Glomerular visceral epithelial cell (primary cell): ENCODE measurements at regions not wholly inside any gene's neighbourhood (a gene's known extent, or its start where the extent isn't known, plus 50 kb on each side); places are given as distances from the start of the nearest gene placed in this dataset.

ENCODE experiments used
- DNase-seq: peaks from one replicate; pipeline ENCODE4 v3.0.0-alpha.2; 2016; ENCODE audit errors: extremely low spot score

DNA sequence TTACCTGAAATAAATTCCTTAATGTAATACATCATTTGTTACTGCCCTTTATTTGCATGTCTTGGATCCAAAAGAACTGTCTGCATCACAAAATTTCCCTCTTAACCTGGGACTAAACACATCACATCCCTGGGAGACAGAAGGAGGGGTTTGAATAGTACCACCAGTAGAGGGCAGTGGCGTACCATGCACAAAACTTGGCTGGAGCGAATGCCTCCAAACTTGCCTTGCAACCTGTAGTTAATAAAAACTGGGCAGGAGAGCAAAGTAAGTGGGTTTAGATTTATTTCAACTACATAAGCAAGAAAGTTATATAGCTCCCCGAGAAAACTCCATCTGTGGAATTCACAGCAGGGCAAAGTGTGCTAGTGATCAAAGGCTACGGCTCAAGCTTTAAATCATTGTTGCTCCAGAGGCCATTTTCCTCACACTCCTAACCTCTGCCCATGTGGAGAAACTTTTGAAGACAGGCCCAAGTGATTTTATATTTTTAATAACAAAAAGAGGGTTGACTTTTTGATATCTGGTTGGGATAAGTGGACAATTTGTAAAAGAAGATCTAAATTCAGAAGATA is 1176.7 kb upstream of the SEL1L start:
- DNase-seq: peak; percentile 35

DNA sequence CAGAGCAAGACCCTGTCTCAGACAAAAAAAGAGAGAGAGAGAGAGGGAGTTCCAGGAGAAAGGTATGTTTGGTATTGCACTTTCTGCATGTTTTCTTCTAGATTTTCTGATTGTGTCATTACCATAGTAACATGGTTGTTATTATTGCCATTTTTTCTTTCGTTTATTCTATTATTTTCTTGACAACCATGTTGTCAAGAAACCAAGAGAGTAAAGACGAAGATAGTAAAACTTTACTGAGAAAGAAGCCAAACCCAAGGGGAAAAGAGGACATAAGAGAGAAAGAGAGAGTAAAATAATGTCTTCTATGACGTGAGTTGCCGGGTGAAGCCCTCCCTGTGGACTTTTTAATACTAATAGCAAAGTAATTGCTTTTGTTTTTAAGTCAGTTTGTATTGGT is 1186.0 kb upstream of the SEL1L start:
- no peak for DNase-seq

DNA sequence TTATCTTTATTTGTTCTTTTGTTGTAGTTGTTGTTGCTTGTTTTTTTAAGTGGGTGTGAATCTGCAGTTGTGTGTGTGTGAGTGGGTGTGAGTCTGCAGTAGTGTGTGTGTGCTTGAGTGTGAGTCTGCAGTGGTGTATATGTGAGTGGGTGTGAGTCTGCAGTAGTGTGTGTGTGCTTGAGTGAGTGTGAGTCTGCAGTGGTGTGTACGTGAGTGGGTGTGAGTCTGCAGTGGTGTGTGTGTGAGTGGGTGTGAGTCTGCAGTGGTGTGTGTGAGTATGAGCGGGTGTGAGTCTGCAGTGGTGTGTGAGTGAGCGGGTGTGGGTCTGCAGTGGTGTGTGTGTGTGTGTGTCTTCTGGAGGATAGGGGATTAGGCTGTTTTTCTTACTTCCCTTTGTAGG is 1186.8 kb upstream of the SEL1L start:
- DNase-seq: no peak

DNA sequence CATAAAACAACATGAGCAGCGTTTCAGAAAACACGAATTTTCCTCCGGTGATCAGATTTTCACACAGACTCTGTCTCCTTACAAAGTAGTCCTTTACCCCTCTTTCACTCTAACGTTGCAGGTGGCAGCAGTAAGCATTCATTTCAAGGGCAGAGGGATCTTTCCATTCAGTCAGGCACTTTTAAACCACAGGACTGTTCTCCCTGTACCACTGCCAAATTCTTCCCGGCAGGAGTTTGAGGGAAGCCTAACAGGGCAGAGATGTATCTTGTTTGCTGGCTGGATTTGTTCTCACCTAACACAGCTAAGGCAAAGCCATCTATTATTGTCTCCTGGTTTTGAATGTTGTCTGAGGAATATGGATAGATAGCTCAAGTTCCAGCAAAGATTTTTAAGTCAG is 1187.3 kb upstream of the SEL1L start:
- DNase-seq: no peak

DNA sequence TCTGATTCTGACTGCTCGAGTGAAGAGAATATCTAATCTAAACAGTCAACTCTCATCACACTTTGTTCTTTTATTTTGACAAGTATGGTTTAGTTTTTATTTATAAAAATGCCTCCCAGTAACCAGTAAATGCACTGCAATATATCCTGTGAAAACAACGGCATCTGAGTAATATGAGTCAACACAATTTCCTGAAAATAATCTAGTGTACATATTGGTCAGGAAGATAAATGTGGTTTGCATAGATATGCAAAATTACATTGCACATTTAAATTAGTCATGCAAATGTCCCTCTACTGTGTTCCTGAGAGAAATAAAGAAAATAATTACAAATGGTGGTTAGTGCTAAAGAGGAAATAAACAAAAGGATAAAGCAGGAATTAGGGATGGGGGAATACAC is 1190.7 kb upstream of the SEL1L start:
- no peak for DNase-seq

DNA sequence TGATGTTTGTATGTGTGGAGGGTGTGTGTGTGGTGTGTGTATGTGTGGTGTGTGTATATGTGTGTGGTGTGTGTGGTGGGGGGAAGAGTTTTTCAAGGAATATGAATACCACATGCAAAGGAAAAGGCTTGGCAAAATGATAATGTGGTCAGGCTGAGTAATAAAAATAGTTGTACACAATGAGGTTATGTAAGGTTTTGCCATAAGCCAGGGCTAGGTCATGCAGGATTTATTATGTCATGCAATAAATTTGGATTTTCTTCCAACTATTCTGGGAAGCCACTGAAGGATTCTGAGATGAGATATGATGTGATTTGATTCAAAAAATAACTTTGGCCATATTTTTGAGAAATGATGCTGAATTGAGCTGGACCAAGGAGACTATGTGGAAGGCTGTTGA is 1191.6 kb upstream of the SEL1L start:
- DNase-seq: no peak

DNA sequence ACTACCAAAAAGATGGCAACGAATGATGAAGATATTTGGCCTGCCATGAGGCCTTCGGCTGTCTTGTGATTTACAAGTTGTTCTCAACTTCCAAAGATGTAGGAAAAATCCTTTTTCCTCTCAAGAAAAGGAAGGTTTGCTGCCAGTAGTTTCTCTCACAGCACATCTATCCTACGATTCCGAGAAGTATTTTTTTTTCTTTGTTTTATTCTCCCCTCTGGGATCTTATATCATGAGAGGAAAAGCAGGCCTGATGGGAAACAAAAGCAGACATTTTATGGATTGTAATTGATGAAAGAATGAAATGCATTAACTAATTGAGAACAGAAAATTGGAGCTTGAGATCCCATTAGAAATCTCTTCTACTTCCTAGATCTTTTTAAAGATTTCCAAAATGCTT is 1197.9 kb upstream of the SEL1L start:
- DNase-seq: no peak

DNA sequence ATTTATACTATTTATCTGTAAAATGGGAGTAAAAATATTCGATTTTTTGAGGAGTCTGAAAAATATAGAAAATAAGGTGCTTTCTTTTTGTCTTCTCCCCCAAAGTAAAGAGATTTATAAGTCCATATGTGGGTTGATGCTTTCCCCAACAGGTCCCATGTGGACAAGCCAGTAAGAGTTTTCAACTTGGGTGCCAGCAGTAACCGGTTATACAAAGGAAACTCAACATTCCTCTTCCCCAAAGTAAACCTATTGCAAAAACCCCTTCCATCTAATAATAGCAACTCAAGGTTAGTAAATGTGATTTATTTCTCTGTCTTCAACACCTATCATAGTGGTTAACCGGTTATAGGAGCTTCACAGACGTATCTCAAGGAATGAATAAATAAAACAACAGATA is 1206.9 kb upstream of the SEL1L start:
- DNase-seq: no peak

DNA sequence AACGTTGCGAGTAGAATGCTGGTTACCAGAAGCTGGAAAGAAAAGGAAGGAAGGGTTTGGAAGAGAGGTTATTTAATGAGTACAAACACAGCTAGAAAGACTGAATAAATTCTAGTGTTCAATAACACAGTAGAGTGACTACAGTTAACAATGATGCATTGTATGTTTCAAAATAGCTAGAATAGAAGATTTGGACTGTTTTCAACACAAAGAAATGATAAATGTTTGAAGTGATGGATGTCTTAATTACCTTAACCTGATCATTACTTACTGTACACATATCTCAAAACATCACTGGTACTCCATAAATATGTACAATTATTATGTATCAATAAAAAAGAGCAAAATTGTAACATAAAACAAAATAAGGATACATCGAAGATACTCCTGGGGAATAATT is 1221.8 kb upstream of the SEL1L start:
- DNase-seq: no peak

DNA sequence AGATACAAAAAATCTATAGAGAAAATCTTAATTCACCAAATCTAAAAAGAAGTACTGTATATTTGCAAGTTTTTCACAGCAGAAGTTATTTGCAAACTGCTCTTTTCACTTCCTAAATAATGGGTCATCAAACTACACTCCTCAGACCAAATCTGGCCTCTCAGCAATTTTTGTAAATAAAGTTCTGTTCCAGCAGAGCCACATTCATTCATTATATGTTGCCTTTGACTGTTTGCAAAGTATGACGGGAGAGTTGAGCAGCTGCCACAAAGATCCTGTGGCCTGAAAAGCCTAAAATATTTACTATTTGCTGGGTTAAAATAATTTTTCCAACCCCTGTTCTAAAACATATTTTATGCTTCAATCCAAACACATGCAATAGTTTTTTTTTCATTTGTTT is 1222.3 kb upstream of the SEL1L start:
- DNase-seq: no peak

DNA sequence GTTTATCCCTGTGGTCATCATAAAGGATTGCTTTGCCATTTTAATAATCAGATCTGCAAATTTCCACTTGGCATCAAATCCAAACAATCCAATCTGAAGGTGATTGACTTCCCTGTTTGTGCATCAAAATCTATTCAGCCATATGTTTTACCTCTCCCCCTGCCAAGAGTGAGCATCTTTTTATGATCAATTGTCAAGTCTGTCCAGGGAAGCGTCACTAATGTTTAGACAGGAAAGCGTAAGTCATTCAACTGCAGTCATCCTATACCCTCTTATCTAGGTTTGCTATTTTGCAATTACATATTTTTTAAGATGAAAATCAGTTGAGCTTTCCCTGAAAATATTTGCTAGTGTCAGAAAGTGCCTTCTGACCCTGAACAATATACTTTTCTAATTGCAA is 1224.1 kb upstream of the SEL1L start:
- DNase-seq: no peak

DNA sequence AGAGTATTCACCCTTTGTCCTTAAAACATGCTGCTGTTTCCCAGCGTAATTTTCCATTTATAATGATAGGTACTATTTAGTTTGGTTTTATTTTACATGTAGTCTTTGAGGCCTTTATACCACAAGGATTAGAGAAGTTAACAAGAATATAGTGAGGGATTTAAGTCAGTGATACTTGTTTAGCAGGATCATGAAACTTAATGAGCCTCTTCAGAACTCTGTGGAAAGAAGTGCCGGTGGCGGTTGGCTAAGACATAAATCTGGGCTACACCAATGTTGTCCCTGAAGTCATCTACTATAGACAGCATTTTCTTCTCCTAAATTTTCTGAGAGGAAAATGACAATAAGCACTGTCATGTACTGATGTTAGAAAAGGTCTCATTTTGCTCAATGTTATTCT is 1226.0 kb upstream of the SEL1L start:
- no peak for DNase-seq

DNA sequence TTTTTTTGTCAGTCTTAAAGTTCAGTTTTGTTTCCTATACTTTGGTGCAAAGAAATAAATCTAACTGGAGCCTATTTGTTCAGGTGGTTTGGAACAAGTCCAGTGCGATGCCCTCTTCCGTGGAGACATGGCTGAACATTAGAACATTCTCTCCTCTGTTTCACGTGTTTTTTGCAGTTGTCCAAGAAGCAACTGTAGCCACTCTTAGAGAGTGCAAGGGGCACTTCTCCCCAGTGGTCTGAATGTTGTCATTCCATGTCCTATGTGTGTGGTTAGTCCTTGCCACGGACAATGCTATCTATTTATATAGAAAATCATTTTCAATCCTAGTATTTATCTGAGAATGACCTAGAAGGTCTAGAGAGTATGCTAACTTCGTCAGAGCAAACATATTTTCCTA is 1232.5 kb upstream of the SEL1L start:
- no peak for DNase-seq

DNA sequence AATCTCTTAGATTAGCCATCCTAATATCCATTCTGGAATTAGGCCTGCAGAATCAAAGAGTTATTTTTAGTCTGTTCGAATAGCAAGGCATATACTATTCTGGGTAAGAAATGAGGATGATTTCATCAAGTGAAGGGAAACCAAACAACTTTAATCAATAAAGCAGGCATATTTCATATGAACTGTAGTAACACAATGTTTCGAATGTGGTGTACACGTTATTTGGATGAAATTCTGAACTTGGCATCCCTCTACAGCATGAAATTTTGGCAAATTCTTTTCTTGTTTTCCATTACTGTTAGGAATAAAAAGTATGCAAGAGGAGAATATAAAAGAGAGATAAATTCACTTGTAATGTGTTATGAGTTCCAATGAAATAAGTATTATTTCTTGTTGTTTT is 1233.3 kb upstream of the SEL1L start:
- no peak for DNase-seq

DNA sequence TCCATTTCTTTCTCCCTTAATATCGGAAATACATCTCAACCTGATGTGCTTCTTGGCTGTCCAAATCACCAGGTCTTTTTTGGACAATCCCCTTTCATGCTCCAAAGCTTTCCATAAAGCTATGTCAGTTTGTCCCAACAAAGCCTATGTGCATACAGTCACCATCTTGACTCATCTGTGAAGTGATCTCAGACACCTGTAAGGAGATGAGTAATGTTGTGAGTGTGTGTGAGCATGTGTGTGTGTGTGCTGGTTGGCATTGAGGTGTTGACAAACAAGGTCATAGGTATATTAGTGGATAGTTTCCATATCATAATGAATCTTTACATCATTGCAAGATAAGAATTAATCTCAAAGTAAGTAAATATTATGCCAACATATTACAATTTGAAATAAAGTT is 1243.3 kb upstream of the SEL1L start:
- DNase-seq: no peak

DNA sequence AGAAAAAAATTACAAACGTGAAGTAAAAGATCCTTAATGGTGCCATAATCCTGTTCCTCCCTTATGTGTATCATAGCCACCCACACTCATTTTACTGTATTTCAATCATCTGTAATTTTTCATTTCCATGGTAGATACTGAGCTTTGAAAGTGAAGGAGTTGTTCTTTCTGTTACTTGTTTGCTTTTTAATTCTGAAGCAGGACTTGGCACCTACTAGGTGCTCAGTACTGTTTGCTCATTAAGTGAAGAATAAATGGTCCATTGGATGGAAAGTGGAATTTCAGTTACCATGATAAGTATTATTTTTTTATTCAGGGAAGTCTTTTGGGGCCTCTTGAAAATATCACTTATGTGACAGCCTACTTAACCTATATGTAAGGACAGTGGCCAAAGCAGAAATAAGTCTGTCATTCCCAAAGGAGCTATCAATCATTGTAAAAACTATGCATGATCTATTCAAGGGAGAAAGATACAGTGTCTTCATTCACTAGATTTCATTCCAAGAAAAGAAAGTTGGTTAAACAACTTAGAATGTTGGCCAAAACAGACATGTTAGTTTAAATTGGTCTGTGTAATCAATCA is 1244.4 kb upstream of the SEL1L start:
- DNase-seq: no peak

DNA sequence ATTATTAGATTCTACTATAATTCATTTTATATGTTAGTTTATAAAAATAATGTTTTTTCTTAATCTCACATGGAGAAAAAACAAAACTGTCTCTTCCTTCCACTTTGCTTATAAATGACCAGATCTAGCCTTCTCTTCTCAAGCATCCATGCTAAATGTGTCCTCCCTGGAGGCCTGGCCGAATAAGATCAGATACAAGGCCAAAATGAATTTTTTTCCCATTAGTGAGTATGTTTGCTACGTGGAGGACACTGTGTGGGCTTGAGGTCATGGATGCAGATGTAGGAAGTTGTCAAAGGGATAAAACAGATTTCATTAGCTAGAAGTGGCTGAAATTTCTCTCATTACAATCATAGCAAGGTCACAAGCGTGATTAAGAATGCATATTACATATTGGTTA is 1244.9 kb upstream of the SEL1L start:
- no peak for DNase-seq

DNA sequence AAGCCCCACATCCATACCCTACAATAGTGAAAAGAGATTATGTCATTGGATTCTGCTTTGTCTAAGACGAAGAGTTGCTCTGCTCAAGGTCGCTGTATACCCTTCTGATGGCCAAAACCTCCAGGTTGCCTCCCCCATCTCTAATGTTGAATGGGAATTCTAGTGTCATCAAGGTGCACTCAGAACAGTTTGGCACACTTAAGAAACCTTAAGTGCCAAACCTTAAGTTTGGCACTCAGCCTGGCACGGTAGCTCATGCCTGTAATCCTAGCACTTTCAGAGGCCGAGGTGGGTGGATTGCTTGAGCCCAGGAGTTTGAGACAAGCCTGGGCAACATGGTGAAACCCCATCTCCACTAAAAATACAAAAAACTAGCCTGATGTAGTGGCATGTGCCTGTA is 1245.6 kb upstream of the SEL1L start:
- DNase-seq: no peak

DNA sequence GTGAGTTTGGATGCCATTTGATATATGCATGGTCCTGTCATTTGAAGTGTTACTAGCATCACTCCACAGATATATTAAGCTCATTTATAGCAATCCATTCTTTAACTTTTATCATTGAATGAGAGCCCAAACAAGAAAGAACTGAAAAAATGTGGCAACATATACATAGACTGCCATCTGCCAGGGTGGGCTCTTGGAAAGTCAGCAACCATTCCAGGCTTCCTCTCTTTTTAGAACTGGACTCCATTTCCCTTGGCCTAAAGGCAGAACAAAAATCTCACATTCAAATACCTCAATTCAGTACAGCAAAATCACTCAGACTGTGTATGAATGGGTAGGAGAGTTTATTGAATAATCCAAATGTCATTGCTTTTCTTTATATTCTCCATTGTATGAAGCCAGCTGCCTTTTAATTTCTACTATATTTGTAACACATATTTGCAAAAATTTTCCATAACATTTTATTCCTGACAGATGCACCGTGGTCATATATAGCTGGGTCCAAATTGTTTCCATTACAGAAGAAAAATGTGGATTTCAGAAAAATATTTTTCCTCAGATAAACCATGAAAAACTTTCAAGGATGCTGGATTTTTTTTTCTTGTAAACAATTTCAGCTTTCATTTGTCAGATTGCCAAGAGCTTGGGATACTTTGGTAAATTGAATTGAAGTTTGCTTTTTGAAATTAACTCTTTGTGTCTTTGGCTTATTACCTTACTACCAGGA is 1252.3 kb upstream of the SEL1L start:
- DNase-seq: no peak

DNA sequence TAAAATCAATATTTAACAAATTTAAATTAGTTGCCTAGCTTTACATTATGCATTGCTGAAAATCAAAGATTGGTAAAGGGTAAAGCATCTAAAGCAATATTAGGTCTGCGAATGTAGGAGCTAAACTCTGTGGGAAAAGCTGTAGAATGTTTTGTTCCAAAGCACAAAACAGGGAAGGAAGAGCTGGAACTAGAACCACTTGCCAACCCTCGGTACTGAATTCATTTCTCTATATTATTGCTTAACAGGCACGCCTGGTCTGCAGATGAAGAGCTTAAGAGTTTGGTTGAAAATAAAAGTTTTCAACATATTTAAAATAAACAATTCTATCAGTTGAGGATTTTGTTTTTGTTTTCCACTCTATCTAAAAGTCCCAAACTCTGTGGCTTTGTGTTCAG is 1252.8 kb upstream of the SEL1L start:
- no peak for DNase-seq

DNA sequence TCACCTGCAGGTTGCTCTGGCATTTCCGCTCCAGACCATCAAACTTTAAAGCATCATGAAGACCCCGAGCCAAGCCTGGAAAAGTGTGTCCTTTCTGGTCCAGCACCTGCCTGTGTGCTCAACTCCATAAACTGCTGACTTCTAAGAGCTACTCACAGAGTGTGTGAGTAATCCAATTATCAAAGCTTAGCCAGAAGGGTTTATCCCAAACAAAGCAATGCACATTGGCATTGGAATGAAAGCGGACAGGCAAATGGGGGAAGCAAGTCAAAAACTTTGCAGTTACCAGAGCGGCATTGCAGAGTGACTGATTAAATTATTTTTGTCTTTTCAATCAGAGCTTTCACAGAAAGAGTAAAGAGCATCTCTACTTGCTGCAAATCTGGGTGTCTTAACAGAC is 1262.4 kb upstream of the SEL1L start:
- DNase-seq: no peak

DNA sequence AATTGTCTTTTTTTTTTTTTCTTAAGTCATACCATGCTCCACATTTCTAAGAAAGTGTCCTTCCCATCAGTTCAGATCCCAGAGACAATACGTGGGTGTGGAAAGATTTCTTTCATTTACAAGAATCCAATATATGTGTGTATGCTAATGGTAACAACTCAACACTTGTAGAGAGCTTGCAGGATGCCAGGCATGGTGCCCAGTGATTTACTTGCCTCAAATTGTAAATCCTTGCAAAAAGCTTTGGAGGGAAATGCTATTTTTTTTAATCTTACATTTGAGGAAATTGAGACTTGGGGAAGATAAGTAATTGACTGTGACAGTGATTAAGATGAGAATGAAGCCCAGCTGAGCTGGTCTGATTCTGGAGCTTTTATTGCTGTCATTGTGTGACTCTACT is 1264.6 kb upstream of the SEL1L start:
- DNase-seq: no peak

DNA sequence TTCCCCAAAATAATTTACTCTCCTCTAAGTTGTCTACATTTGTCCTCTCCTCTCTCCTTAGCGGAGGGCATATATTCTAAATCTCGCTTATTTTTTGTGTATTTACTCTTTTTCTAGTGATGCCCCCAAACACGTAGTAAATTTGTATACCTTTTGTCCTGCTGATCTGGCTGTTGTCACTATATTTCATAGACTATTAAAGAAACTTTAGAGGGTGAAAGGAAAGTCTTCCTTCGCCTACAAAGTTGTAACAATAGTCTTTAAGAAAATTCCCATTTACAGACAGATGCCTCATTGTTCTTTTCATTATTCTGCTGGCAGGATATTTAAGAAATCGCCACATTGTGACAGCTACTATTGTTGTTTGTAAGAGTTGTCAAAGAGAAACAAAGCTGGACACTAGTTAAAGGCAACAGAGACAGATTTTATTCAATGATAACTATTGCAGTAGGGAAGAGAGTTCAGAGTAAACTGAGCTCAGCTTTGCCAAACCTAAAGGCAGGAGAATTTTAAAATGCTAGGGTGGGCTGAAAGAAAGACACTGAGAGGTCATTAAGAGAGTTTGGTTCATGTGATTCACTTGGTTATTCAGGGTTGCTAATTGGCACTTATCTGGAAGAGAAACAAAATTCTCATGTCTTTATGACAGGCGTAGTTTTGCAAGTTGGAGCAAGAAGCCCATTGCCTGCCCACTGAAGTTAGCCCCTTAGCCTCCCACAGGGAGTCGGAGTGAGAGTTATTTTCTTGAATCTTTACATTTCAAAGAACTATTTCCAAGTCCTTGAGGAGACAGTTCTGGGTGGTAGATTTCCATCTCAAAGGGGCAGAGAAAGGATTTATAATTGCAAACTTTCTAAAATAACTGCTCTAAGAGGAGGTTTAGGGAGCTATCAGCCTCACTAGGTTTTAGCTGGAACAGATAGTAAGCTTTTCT is 1272.5 kb upstream of the SEL1L start:
- no peak for DNase-seq
